Activated B cell treated with CpG ODN at 0.5 μM for 24 hours (primary cell): ENCODE measurements at regions not wholly inside any gene's neighbourhood (a gene's known extent, or its start where the extent isn't known, plus 50 kb on each side); places are given as distances from the start of the nearest gene placed in this dataset.

Source experiments
- ATAC-seq: fragments of 200-7000 bp; cut with Tn5 transposase; one replicate; pipeline ENCODE4 v1.10.0; 2021; ENCODE audit warnings: low read depth, mild to moderate bottlenecking, moderate library complexity
- CTCF ChIA-PET: fragments of 350-600 bp; sonication (Branson Sonifier 250); formaldehyde crosslinking; loops from one replicate; lab custom pipeline; 2021; ENCODE audit warnings: antibody characterized with exemption; lab: Charles Lee
- POLR2A ChIA-PET: fragments of 350-600 bp; sonication (Branson Sonifier 250); formaldehyde crosslinking; loops from one replicate; lab custom pipeline; 2021; ENCODE audit warnings: antibody characterized with exemption; lab: Charles Lee
- DNase-seq: peaks from one replicate; pipeline ENCODE4 v3.0.0; 2022
- H3K27ac Mint-ChIP-seq: one replicate; pipeline ENCODE4 v1.8.0; 2020; ENCODE audit warnings: mixed read lengths
- H3K27me3 Mint-ChIP-seq: one replicate; pipeline ENCODE4 v1.8.0; 2021; ENCODE audit warnings: mixed read lengths
- H3K36me3 Mint-ChIP-seq: one replicate; pipeline ENCODE4 v1.8.0; 2021; ENCODE audit warnings: low read depth, mixed read lengths
- H3K4me1 Mint-ChIP-seq: one replicate; pipeline ENCODE4 v1.8.0; 2021; ENCODE audit warnings: mixed read lengths
- H3K4me3 Mint-ChIP-seq: one replicate; pipeline ENCODE4 v1.8.0; 2020; ENCODE audit warnings: mild to moderate bottlenecking, mixed read lengths
- H3K9me3 Mint-ChIP-seq: one replicate; pipeline ENCODE4 v1.8.0; 2020; ENCODE audit warnings: mixed read lengths
- intact Hi-C: fragments of 100-400 bp; cut with micrococcal nuclease; formaldehyde crosslinking; loops from one replicate; pipeline ENCODE4 v1.15.1; 2024
- TF ChIP-seq, protein P1 (sequence below): fragments of 200-600 bp; IDR thresholded peaks from one replicate; pipeline ENCODE4 v1.8.0; 2022; ENCODE audit warnings: antibody characterized with exemption, mild to moderate bottlenecking

DNA sequence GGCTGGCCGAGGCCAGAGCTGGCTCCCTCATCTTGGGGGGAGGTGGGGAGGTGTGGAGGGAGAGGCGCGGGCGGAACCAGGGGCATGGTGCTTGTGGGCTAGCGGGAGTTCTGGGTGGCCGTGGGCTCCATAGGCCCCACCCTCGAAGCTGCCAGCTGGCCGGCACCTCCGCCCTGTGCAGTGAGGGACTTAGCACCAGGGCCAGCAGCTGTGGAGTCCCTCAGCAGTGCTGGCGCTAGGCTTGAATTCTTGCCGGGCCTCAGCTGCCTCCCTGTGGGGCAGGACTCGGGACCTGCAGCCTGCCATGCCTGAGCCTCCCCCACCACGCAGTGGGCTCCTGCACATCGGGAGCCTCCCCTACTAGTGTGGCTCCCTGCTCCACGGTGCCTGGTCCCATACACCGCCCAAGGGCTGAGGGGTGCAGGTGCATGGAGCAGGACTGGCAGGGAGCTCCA lies 603.3 kb downstream of the PCDH18 start:
- DNase-seq (no peak), ATAC-seq (no peak)
- intact Hi-C loops = no loop called here
- POLR2A ChIA-PET = no interaction called here
- H3K27me3 Mint-ChIP-seq = no peaks in the 10 kb centered on the region
- no peak overlapping the region for H3K27ac Mint-ChIP-seq
- H3K4me3 Mint-ChIP-seq = no peak overlapping the region
- H3K9me3 Mint-ChIP-seq = peaks cover 3% of the 10 kb centered on the region
- H3K36me3 Mint-ChIP-seq = no peaks in the 10 kb centered on the region
- H3K4me1 Mint-ChIP-seq = no peaks in the 10 kb centered on the region
- CTCF ChIA-PET = no interaction called here
- TF ChIP-seq, protein P1, sequence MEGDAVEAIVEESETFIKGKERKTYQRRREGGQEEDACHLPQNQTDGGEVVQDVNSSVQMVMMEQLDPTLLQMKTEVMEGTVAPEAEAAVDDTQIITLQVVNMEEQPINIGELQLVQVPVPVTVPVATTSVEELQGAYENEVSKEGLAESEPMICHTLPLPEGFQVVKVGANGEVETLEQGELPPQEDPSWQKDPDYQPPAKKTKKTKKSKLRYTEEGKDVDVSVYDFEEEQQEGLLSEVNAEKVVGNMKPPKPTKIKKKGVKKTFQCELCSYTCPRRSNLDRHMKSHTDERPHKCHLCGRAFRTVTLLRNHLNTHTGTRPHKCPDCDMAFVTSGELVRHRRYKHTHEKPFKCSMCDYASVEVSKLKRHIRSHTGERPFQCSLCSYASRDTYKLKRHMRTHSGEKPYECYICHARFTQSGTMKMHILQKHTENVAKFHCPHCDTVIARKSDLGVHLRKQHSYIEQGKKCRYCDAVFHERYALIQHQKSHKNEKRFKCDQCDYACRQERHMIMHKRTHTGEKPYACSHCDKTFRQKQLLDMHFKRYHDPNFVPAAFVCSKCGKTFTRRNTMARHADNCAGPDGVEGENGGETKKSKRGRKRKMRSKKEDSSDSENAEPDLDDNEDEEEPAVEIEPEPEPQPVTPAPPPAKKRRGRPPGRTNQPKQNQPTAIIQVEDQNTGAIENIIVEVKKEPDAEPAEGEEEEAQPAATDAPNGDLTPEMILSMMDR = no peak

DNA sequence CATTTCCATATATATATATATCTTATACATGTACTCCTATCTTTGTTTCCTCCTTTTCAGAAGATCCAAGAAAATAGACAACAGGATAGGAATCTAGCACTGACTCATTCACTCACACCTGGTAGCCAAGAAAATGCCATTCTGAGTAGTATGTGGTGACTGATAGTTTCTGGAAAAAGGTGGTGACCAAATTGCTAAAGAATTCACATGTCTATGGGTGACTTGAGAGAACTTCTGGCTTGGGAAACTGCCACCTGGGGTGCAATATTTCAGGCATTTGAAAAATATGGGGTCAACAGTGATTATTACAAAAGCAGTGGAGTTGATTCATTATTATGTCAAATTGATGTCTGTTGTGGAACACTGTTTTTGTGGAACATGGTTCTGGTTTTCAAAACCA lies 605.1 kb downstream of the PCDH18 start:
- Mint-ChIP-seq H3K4me3 (no peak overlapping the region), H3K27me3 (no peaks in the 10 kb centered on the region), H3K36me3 (no peaks in the 10 kb centered on the region), H3K27ac (no peak overlapping the region), H3K4me1 (no peaks in the 10 kb centered on the region), H3K9me3 (peaks cover 3% of the 10 kb centered on the region)
- DNase-seq (no peak), ATAC-seq (no peak)
- TF ChIP-seq, protein P1 = no peak
- ChIA-PET CTCF (no interaction called here), POLR2A (no interaction called here)
- intact Hi-C loops = no loop called here

DNA sequence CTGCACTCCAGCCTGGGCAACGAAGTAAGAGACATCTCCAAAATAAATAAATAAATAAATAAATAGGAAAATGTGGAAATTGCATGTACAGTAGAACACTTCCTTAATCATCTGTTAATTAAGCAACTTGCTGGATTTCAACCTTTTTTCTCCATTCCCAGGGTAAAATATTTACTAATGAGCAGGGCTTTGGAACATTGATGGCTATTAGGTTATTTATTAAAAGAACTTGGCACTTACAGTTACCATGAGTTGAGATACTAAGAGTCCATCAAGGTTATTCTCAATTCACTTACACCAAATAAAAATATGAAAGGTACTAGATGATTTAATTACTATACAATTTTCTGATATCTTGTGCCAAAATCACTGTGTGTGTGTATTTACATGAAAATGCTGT lies 607.1 kb downstream of the PCDH18 start:
- intact Hi-C loops = no loop called here
- no peak overlapping the region for H3K4me3 Mint-ChIP-seq
- H3K27me3 Mint-ChIP-seq = no peaks in the 10 kb centered on the region
- peaks cover 3% of the 10 kb centered on the region for H3K9me3 Mint-ChIP-seq
- no peaks in the 10 kb centered on the region for H3K36me3 Mint-ChIP-seq
- no peak overlapping the region for H3K27ac Mint-ChIP-seq
- ATAC-seq (no peak), DNase-seq (no peak)
- ChIA-PET CTCF (no interaction called here), POLR2A (no interaction called here)
- no peaks in the 10 kb centered on the region for H3K4me1 Mint-ChIP-seq
- TF ChIP-seq, protein P1 = no peak

DNA sequence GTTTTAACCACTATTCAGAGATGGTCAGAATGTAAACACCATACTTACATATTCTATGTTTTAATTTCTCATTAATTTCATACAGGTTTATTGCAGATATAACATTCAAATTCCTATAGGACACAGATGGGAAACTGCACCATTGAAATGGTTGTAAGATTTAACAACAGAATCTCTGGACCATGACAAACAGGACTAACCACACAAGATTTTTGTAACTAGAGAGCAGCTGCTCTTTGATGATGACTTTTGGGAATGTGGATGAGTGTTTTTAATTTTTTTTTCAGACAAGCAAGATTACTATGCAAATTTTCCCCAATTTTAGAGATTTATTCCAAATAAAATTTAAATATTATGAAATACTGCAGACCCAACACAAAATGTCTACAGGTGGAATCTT lies 610.2 kb downstream of the PCDH18 start:
- ChIA-PET POLR2A (no interaction called here), CTCF (no interaction called here)
- H3K4me1 Mint-ChIP-seq = no peaks in the 10 kb centered on the region
- ATAC-seq (no peak), DNase-seq (no peak)
- H3K4me3 Mint-ChIP-seq = no peak overlapping the region
- no peak overlapping the region for H3K27ac Mint-ChIP-seq
- H3K36me3 Mint-ChIP-seq = no peaks in the 10 kb centered on the region
- TF ChIP-seq, protein P1 = no peak
- H3K9me3 Mint-ChIP-seq = no peaks in the 10 kb centered on the region
- intact Hi-C loops = no loop called here
- no peaks in the 10 kb centered on the region for H3K27me3 Mint-ChIP-seq

DNA sequence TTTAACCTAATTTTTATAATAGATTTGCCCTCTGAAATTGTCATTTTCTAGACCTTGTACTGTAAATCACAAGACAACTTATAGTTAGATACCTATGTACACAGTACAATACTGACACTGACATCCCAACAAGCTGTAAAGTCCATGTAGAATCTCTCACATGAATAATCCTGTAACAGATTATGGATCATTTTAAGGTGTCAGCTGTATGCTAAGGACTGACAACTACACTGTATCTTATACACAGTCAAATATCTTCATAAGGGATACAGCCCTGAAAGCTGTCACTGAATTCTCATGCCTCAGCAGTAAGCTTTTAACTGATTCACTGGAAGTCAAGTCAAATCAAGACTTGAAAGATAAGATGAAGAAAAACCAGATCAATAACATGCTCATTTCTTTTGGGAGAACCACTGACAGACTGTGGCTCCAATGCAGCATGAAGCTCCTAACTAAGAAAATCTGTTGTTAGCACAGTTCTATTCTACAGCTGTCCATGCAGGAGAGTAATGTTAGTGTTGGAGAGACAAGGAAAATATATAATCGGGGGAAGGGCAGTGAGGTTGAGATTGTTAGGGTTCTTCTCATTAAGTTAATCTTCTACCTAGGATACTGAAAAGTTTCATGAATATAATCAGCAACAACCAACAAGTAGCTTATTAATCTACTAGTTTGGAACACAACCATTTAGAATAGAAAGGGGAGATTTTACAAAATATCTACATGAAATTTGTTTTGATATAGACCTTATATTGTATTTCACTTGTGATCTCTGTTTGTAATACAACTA lies 612.0 kb downstream of the PCDH18 start:
- intact Hi-C loops = no loop called here
- CTCF ChIA-PET = no interaction called here
- DNase-seq (no peak), ATAC-seq (no peak)
- Mint-ChIP-seq H3K27me3 (no peaks in the 10 kb centered on the region), H3K9me3 (no peaks in the 10 kb centered on the region), H3K36me3 (no peaks in the 10 kb centered on the region), H3K4me1 (no peaks in the 10 kb centered on the region), H3K4me3 (no peak overlapping the region), H3K27ac (no peak overlapping the region)
- TF ChIP-seq, protein P1 = no peak
- POLR2A ChIA-PET = no interaction called here
